Sigmoid colon (tissue), 4 donors: ENCODE measurements at regions not wholly inside any gene's neighbourhood (a gene's known extent, or its start where the extent isn't known, plus 50 kb on each side); places are given as distances from the start of the nearest gene placed in this dataset.

Source experiments
- EP300 ChIP-seq, 4 donors: sonication (generic); formaldehyde crosslinking; IDR thresholded peaks; one replicate each; pipeline ENCODE4 v1.6.1; 2017; ENCODE audit warnings: antibody characterized with exemption in 4 of 4
- POLR2A ChIP-seq, 2 donors: fragments of 450-650 bp; IDR thresholded peaks; one replicate each; pipeline ENCODE4 v1.6.1; 2016; ENCODE audit warnings: antibody characterized with exemption in 2 of 2, mild to moderate bottlenecking in 2 of 2, moderate library complexity in 2 of 2
- TF ChIP-seq, protein P1 (sequence below), 4 experiments: fragments of 450-650 bp in 3 of 4; fragments of 200-600 bp in 1 of 4; IDR thresholded peaks; one replicate each; pipeline ENCODE4 v1.5.1; 2016 to 2019; ENCODE audit warnings: antibody characterized with exemption in 4 of 4, mild to moderate bottlenecking in 3 of 4, moderate library complexity in 2 of 4

DNA sequence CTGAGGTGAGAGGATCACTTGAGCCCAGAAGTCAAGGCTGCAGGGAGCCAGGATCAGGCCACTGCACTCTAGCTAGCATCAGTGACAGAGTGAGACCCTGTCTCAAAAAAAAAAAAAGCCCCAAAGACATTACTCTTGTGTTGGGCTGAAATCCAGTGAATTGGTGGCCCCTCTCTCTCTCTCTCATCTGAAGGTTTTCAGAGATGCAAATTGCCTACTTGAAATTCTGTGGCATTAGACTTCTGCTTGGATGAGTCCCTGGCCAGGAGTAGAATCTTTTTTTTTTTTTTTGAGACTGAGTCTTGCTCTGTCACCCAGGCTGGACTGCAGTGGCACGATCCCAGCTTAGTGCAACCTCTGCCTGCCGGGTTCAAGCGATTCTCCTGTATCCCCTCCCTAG is 112.0 kb upstream of the ATF7IP start:
- TF ChIP-seq, protein P1, sequence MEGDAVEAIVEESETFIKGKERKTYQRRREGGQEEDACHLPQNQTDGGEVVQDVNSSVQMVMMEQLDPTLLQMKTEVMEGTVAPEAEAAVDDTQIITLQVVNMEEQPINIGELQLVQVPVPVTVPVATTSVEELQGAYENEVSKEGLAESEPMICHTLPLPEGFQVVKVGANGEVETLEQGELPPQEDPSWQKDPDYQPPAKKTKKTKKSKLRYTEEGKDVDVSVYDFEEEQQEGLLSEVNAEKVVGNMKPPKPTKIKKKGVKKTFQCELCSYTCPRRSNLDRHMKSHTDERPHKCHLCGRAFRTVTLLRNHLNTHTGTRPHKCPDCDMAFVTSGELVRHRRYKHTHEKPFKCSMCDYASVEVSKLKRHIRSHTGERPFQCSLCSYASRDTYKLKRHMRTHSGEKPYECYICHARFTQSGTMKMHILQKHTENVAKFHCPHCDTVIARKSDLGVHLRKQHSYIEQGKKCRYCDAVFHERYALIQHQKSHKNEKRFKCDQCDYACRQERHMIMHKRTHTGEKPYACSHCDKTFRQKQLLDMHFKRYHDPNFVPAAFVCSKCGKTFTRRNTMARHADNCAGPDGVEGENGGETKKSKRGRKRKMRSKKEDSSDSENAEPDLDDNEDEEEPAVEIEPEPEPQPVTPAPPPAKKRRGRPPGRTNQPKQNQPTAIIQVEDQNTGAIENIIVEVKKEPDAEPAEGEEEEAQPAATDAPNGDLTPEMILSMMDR (IDR thresholded peaks at IDR 0.05) = no peak
- TF ChIP-seq POLR2A (IDR thresholded peaks at IDR 0.05) (no peak), EP300 (IDR thresholded peaks at IDR 0.05) (no peak)
